Nephron progenitor cell (in vitro differentiated cells): ENCODE measurements at regions not wholly inside any gene's neighbourhood (a gene's known extent, or its start where the extent isn't known, plus 50 kb on each side); places are given as distances from the start of the nearest gene placed in this dataset.
"Not testable (repeated sequence)": the region's sequence is repeated elsewhere in the genome, so short reads cannot be mapped to it uniquely, and the experiment has no call there.

Source experiments
- DNase-seq: peaks from one replicate; pipeline ENCODE4 v3.0.0; 2021
- H3K27ac Mint-ChIP-seq: 2 replicates; pipeline ENCODE4 v1.8.0; 2021; ENCODE audit warnings: mild to moderate bottlenecking, moderate library complexity, mixed read lengths
- H3K27me3 Mint-ChIP-seq: 2 replicates; pipeline ENCODE4 v1.8.0; 2021; ENCODE audit warnings: mild to moderate bottlenecking, low read depth, mixed read lengths; ENCODE audit not compliant: poor library complexity
- H3K36me3 Mint-ChIP-seq: 2 replicates; pipeline ENCODE4 v1.8.0; 2021; ENCODE audit warnings: low read depth, mixed read lengths
- H3K4me1 Mint-ChIP-seq: 2 replicates; pipeline ENCODE4 v1.8.0; 2021; ENCODE audit warnings: mixed read lengths
- H3K4me3 Mint-ChIP-seq: 2 replicates; pipeline ENCODE4 v1.8.0; 2021; ENCODE audit warnings: mild to moderate bottlenecking, moderate library complexity, mixed read lengths
- H3K9me3 Mint-ChIP-seq: 2 replicates; pipeline ENCODE4 v1.8.0; 2021; ENCODE audit warnings: mild to moderate bottlenecking, moderate library complexity, mixed read lengths
- TF ChIP-seq, protein P1 (sequence below): fragments of 200-600 bp; sonication (generic); IDR thresholded peaks from 2 replicates; pipeline ENCODE4 v1.5.0; 2021; ENCODE audit warnings: antibody characterized with exemption

DNA sequence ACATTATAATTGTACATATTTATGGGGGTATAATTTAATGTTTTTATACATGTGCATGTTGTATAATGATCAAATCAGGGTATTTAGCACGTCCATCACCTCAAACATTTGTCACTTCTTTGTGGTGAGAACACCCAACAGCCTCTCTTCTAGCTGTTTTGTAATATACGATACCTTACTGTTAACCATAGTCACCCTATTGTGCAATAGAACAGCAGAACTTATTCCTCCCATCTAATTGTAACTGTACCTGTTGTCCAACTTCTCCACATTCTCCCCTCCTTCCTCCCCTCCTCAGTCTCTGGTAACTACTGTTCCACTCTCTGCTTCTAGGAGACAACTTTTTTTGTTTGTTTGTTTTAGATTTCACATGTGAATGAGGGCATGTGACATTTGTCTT lies 197.0 kb upstream of the PKP2 start:
- no peak overlapping the region for H3K27ac Mint-ChIP-seq
- TF ChIP-seq, protein P1, sequence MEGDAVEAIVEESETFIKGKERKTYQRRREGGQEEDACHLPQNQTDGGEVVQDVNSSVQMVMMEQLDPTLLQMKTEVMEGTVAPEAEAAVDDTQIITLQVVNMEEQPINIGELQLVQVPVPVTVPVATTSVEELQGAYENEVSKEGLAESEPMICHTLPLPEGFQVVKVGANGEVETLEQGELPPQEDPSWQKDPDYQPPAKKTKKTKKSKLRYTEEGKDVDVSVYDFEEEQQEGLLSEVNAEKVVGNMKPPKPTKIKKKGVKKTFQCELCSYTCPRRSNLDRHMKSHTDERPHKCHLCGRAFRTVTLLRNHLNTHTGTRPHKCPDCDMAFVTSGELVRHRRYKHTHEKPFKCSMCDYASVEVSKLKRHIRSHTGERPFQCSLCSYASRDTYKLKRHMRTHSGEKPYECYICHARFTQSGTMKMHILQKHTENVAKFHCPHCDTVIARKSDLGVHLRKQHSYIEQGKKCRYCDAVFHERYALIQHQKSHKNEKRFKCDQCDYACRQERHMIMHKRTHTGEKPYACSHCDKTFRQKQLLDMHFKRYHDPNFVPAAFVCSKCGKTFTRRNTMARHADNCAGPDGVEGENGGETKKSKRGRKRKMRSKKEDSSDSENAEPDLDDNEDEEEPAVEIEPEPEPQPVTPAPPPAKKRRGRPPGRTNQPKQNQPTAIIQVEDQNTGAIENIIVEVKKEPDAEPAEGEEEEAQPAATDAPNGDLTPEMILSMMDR, result no peak
- H3K27me3 Mint-ChIP-seq, result no peaks in the 10 kb centered on the region
- H3K4me3 Mint-ChIP-seq, result no peak overlapping the region
- DNase-seq, result no peak
- H3K4me1 Mint-ChIP-seq, result no peaks in the 10 kb centered on the region
- no peaks in the 10 kb centered on the region for H3K36me3 Mint-ChIP-seq
- H3K9me3 Mint-ChIP-seq, result no peaks in the 10 kb centered on the region

DNA sequence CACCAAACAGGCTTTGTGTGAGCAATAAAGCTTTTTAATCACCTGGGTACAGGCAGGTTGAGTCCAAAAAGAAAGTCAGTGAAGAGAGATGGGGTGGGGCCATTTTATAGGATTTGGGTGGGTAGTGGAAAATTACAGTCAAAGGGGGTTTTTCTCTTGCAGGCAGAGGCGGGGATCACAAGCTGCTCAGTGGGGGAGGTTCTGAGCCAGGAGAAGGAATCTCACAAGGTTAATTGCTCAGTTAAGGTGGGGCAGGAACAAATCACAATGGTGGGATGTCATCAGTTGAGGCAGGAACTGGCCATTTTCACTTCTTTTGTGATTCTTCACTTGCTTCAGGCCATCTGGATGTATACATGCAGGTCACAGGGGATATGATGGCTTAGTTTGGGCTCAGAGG lies 191.3 kb upstream of the PKP2 start:
- H3K27ac Mint-ChIP-seq, H3K27me3 Mint-ChIP-seq, H3K4me1 Mint-ChIP-seq, H3K9me3 Mint-ChIP-seq, H3K36me3 Mint-ChIP-seq, H3K4me3 Mint-ChIP-seq, DNase-seq: not testable (repeated sequence)

DNA sequence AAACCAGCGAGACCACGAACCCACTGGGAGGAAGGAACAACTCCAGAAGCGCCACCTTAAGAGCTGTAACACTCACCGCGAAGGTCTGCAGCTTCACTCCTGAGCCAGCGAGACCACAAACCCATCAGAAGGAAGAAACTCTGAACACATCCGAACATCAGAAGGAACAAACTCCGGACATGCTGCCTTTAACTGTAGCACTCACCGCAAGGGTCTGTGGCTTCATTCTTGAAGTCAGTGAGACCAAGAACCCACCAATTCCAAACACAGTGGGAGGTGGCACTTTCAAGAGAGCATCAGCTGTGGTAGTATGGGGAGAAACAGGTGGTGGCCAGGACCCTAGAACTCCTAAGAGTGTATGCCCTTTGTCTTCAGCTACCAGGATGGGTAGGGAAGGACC lies 179.8 kb upstream of the PKP2 start:
- H3K36me3 Mint-ChIP-seq, H3K27ac Mint-ChIP-seq, H3K4me3 Mint-ChIP-seq, H3K27me3 Mint-ChIP-seq, H3K4me1 Mint-ChIP-seq, DNase-seq, H3K9me3 Mint-ChIP-seq: not testable (repeated sequence)

DNA sequence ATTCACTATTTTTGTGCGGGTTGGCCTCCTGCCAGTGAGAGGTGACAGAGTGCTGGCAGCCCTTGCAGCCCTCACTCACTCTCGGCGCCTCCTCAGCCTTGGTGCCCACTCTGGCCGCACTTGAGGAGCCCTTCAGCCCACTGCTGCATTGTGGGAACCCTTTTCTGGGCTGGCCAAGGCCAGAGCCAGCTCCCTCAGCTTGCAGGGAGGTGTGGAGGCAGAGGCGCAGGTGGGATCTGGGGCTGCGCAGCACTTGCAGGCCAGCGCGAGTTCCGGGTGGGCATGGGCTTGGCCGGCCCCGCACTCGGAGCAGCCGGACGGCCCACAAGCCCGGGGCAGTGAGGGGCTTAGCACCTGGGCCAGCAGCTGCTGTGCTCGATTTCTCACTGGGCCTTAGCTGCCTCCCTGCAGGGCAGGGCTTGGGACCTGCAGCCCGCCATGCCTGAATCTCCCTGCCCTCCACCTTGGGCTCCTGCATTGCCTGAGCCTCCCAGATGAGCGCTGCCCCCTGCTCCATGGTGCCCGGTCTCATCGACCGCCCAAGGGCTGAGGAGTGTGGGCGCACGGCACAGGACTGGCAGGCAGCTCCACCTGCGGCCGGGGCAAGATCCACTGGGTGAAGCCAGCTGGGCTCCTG lies 178.7 kb upstream of the PKP2 start:
- not testable (repeated sequence) for H3K27ac Mint-ChIP-seq, H3K36me3 Mint-ChIP-seq, H3K9me3 Mint-ChIP-seq, H3K27me3 Mint-ChIP-seq, DNase-seq, H3K4me1 Mint-ChIP-seq, H3K4me3 Mint-ChIP-seq

DNA sequence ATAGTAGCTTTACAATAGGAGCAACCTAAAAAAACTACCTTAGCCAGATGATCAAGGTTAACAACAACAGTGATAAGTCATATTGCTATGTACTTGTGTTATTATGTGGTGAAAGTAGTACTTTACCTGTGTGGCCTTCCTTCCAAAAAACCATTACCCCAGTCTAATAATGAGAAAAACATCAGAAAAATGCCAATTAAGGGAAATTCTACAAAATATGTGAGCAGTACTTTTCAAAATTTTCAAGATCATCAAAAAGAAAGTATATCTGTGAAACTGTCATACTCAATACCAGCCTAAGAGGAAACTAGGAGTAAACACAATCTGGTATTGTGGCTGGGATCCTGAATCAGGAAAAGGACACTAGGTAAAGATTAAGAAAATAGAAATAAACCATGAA lies 165.3 kb upstream of the PKP2 start:
- Mint-ChIP-seq H3K27me3 (peaks cover 3% of the 10 kb centered on the region), H3K27ac (no peak overlapping the region), H3K4me1 (no peaks in the 10 kb centered on the region), H3K4me3 (no peak overlapping the region), H3K9me3 (peaks cover 4% of the 10 kb centered on the region), H3K36me3 (no peaks in the 10 kb centered on the region)
- no peak for DNase-seq
- TF ChIP-seq, protein P1, result no peak

DNA sequence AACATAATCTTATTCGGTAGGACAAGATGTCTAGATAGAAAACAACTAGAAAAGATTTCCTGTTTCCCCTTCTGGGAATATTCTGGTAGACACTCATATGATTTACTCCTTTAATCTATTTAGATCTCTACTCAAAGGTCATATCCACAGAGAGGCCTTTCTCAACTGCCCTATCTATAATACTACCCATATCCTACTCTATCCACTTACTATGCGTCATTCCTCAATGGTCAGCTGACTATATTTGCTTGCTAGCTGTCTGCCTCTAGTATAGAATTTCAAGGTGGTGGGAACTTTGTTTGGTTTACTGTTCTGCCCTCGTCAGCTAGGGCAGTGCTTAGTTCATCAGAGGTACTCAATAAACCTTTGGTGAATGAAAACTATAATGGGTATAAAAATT lies 157.8 kb upstream of the PKP2 start:
- no peaks in the 10 kb centered on the region for H3K36me3 Mint-ChIP-seq
- no peaks in the 10 kb centered on the region for H3K4me1 Mint-ChIP-seq
- H3K9me3 Mint-ChIP-seq, result no peaks in the 10 kb centered on the region
- no peak overlapping the region for H3K4me3 Mint-ChIP-seq
- no peak for DNase-seq
- no peak overlapping the region for H3K27ac Mint-ChIP-seq
- TF ChIP-seq, protein P1, result no peak
- H3K27me3 Mint-ChIP-seq, result peaks cover 6% of the 10 kb centered on the region

DNA sequence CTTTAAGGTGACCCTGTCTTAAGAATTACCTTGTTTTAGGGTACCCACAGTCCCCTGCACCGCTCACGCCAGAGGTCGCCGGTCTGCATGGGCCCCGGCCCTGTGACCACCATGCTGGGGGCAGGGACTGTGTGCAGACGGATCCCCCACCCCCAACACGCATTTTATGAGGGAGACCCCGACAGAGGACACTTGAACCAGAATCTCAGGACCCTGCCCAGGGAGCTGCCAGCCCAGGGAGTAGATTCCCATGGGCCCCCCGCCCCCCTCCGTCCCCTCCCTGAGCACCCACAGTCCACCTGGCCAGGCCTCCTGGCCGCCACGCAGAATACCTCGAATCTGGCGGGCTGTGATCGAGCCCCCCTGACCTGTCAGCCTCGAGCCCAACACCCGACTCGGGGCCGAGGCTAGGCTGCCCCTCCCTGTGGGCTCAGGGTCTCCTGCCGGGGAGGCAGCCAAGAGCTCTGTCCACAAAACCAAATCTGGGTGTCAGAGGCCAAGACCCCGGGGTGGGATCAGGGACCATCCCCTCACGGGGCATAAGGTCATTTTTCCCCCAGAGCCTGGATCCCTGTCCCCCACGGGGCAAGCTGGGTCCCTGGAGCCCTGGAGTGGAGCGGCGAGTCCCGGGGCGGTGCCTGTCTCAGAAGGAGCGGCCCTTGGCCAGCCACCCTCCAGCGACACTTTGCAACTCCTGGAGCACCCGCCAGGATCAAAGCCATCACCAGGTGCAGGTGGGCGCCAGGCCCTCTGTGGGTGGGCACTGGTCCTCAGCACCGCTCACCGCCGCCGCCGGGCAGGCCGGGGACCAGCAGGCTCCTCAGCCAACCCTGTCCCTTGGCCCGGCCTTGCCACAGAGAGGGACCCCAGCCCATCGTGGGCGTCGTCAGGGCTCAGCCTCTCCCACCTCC lies 155.8 kb upstream of the PKP2 start:
- TF ChIP-seq, protein P1, result no peak
- no peaks in the 10 kb centered on the region for H3K9me3 Mint-ChIP-seq
- H3K27ac Mint-ChIP-seq, result no peak overlapping the region
- no peak overlapping the region for H3K4me3 Mint-ChIP-seq
- peaks cover 10% of the 10 kb centered on the region for H3K27me3 Mint-ChIP-seq
- no peaks in the 10 kb centered on the region for H3K36me3 Mint-ChIP-seq
- no peaks in the 10 kb centered on the region for H3K4me1 Mint-ChIP-seq
- no peak for DNase-seq
